ENCODE measurements at regions not wholly inside any gene's neighbourhood (a gene's known extent, or its start where the extent isn't known, plus 50 kb on each side); places are given as distances from the start of the nearest gene placed in this dataset.
A peak's percentile ranks its signal among the peaks of the same experiment; 100 is the strongest.

- no peak for DNase-seq
- no peaks in the 10 kb centered on the region for H3K9me3 ChIP-seq (ENCODE audit: control insufficient read depth, low read length)
- 82% methylated on average over 3 of the region's 3 CpGs for WGBS
- intact Hi-C loops (cut with DNase I): no loop called here
- H3K27ac ChIP-seq (ENCODE audit: low read length): no peak overlapping the region
- no peaks in the 10 kb centered on the region for H3K4me1 ChIP-seq (ENCODE audit: control insufficient read depth, insufficient read depth, low read length)
- no peak for ATAC-seq
- H3K27me3 ChIP-seq (ENCODE audit: control insufficient read depth, insufficient read depth): no peaks in the 10 kb centered on the region
- no peak overlapping the region for H3K4me3 ChIP-seq (ENCODE audit: low read length)
Measured at GRCh38 chr7:41463770-41464470, 239.0 kb downstream of the INHBA start.

DNA sequence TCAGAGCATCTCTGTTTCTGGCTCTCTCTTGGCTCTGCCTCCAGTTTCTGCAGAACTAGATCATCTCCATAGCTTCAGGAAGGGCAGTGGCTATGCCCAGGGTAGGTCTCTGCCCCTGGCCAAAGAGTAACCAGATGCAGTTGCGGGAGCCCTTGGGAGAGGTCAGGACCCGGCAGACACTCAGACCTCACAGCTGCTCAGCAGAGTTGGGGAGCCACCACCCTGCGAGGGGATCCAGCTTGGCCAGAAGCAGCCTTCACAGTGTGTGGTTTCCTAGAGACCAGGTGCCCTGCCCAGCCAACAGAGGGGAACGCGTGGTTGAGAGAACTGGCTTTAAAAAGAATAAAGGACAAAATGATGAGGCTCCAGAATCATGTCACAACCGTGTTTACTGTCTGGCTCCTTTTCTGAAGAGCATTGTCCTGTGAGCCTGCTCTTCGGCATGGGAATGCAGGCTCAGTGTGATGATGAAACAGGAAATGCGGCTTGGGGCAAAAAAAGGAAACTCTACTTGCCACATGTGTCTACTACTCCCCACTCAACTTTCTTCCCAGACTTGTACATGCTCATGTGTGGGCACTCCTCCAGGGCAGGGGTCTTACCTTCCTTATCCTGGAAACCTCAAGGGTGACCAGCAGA is 243.1 kb downstream of the INHBA start:
- Histone ChIP-seq H3K4me1 (ENCODE audit: control insufficient read depth, insufficient read depth, low read length) (no peaks in the 10 kb centered on the region), H3K9me3 (ENCODE audit: control insufficient read depth, low read length) (no peaks in the 10 kb centered on the region), H3K27me3 (ENCODE audit: control insufficient read depth, insufficient read depth) (no peaks in the 10 kb centered on the region), H3K27ac (ENCODE audit: low read length) (no peak overlapping the region), H3K4me3 (ENCODE audit: low read length) (no peak overlapping the region)
- ATAC-seq (no peak), DNase-seq (peak in 1 of 3 donors; percentile 30)
- intact Hi-C loops (cut with DNase I): no loop called here
- 74% methylated on average over 8 of the region's 8 CpGs for WGBS

GRCh38 chr7:41459183-41459582 is 243.7 kb downstream of the INHBA start:
- no peaks in the 10 kb centered on the region for H3K27me3 ChIP-seq (ENCODE audit: control insufficient read depth, insufficient read depth)
- no peak for DNase-seq
- intact Hi-C loops (cut with DNase I): no loop called here
- no peak overlapping the region for H3K27ac ChIP-seq (ENCODE audit: low read length)
- no peaks in the 10 kb centered on the region for H3K9me3 ChIP-seq (ENCODE audit: control insufficient read depth, low read length)
- 80% methylated on average over 5 of the region's 5 CpGs for WGBS
- no peaks in the 10 kb centered on the region for H3K4me1 ChIP-seq (ENCODE audit: control insufficient read depth, insufficient read depth, low read length)
- ATAC-seq: peak in 1 of 2 donors; percentile 41
- no peak overlapping the region for H3K4me3 ChIP-seq (ENCODE audit: low read length)

- intact Hi-C loops (cut with DNase I): no loop called here
- no peak for ATAC-seq
- H3K27ac ChIP-seq (ENCODE audit: low read length): no peak overlapping the region
- H3K4me3 ChIP-seq (ENCODE audit: low read length): no peak overlapping the region
- DNase-seq: no peak
- no peaks in the 10 kb centered on the region for H3K4me1 ChIP-seq (ENCODE audit: control insufficient read depth, insufficient read depth, low read length)
- no peaks in the 10 kb centered on the region for H3K9me3 ChIP-seq (ENCODE audit: control insufficient read depth, low read length)
- no peaks in the 10 kb centered on the region for H3K27me3 ChIP-seq (ENCODE audit: control insufficient read depth, insufficient read depth)
Measured at GRCh38 chr7:41457832-41458437, 245.0 kb downstream of the INHBA start.

GRCh38 chr7:41451826-41452225 is 251.1 kb downstream of the INHBA start:
- Histone ChIP-seq H3K4me3 (ENCODE audit: low read length) (no peak overlapping the region), H3K27me3 (ENCODE audit: control insufficient read depth, insufficient read depth) (no peaks in the 10 kb centered on the region), H3K9me3 (ENCODE audit: control insufficient read depth, low read length) (no peaks in the 10 kb centered on the region), H3K27ac (ENCODE audit: low read length) (no peak overlapping the region), H3K4me1 (ENCODE audit: control insufficient read depth, insufficient read depth, low read length) (peaks cover 3% of the 10 kb centered on the region)
- DNase-seq (no peak), ATAC-seq (no peak)
- 88% methylated on average over 1 of the region's 1 CpG for WGBS
- intact Hi-C loops (cut with DNase I): no loop called here

- Histone ChIP-seq H3K27ac (ENCODE audit: low read length) (no peak overlapping the region), H3K4me1 (ENCODE audit: control insufficient read depth, insufficient read depth, low read length) (peaks cover 3% of the 10 kb centered on the region), H3K27me3 (ENCODE audit: control insufficient read depth, insufficient read depth) (no peaks in the 10 kb centered on the region), H3K4me3 (ENCODE audit: low read length) (no peak overlapping the region), H3K9me3 (ENCODE audit: control insufficient read depth, low read length) (no peaks in the 10 kb centered on the region)
- 87% methylated on average over 5 of the region's 5 CpGs for WGBS
- intact Hi-C loops (cut with DNase I): no loop called here
- no peak for DNase-seq
- ATAC-seq: no peak
Measured at GRCh38 chr7:41449694-41450093, 253.2 kb downstream of the INHBA start.

GRCh38 chr7:41449286-41449685 is 253.6 kb downstream of the INHBA start:
- Histone ChIP-seq H3K27ac (ENCODE audit: low read length) (no peak overlapping the region), H3K4me3 (ENCODE audit: low read length) (no peak overlapping the region), H3K27me3 (ENCODE audit: control insufficient read depth, insufficient read depth) (no peaks in the 10 kb centered on the region), H3K9me3 (ENCODE audit: control insufficient read depth, low read length) (no peaks in the 10 kb centered on the region), H3K4me1 (ENCODE audit: control insufficient read depth, insufficient read depth, low read length) (peaks cover 3% of the 10 kb centered on the region)
- intact Hi-C loops (cut with DNase I): no loop called here
- DNase-seq: no peak
- WGBS: 33% methylated on average over 3 of the region's 3 CpGs
- no peak for ATAC-seq

GRCh38 chr7:41448104-41448503 is 254.8 kb downstream of the INHBA start:
- intact Hi-C loops (cut with DNase I): no loop called here
- peak; percentile 87 to 91 for ATAC-seq
- no peak overlapping the region for H3K27ac ChIP-seq (ENCODE audit: low read length)

DNA sequence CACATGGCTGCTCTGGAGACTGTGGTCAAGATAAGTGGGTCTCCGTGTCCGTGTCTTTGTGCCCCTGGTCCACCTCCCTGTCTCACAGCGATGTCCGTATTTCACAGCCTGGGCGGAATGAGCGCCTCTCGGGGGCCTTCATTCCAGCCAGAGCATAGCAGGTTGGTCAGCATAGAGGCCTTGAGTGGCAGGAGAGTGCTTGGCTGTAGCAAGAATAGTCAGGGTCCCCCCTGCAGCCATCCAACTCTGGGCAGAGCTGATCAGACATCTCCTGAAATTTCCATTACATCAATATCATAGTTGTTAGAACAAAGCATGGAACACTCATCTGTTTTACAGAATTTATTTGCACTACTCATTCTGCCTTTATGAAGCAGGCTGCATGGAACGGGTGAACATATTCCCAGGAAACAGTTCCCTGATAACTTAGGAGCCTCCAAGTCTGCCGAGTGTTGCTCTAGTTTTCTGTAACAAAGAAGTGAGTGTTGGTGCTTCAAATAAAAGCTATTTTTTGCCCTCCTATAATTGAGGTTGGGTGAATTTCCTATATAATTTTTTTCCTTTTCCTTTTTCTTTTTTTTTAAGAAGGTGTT is 255.3 kb downstream of the INHBA start:
- DNase-seq: peak in 1 of 3 donors; percentile 51
- intact Hi-C loops (cut with DNase I): no loop called here
- peaks cover 3% of the 10 kb centered on the region for H3K4me1 ChIP-seq (ENCODE audit: control insufficient read depth, insufficient read depth, low read length)
- peak; percentile 76 to 83 for ATAC-seq
- H3K27ac ChIP-seq (ENCODE audit: low read length): no peak overlapping the region
- no peaks in the 10 kb centered on the region for H3K9me3 ChIP-seq (ENCODE audit: control insufficient read depth, low read length)
- WGBS: 59% methylated on average over 9 of the region's 9 CpGs
- no peak overlapping the region for H3K4me3 ChIP-seq (ENCODE audit: low read length)
- H3K27me3 ChIP-seq (ENCODE audit: control insufficient read depth, insufficient read depth): no peaks in the 10 kb centered on the region

More at GRCh38 chr7:41448104-41448503, 254.8 kb downstream of the INHBA start:
- Histone ChIP-seq H3K4me1 (ENCODE audit: control insufficient read depth, insufficient read depth, low read length) (peaks cover 3% of the 10 kb centered on the region), H3K4me3 (ENCODE audit: low read length) (no peak overlapping the region), H3K27me3 (ENCODE audit: control insufficient read depth, insufficient read depth) (no peaks in the 10 kb centered on the region), H3K9me3 (ENCODE audit: control insufficient read depth, low read length) (no peaks in the 10 kb centered on the region)
- DNase-seq: no peak

GRCh38 chr7:41446606-41447449 is 256.1 kb downstream of the INHBA start:
- H3K27ac ChIP-seq (ENCODE audit: low read length): no peak overlapping the region
- ATAC-seq (no peak), DNase-seq (no peak)
- H3K9me3 ChIP-seq (ENCODE audit: control insufficient read depth, low read length): no peaks in the 10 kb centered on the region
- no peak overlapping the region for H3K4me3 ChIP-seq (ENCODE audit: low read length)
- peaks cover 3% of the 10 kb centered on the region for H3K4me1 ChIP-seq (ENCODE audit: control insufficient read depth, insufficient read depth, low read length)
- intact Hi-C loops (cut with DNase I): no loop called here
- H3K27me3 ChIP-seq (ENCODE audit: control insufficient read depth, insufficient read depth): no peaks in the 10 kb centered on the region
- 73% methylated on average over 7 of the region's 7 CpGs for WGBS

Data from right cardiac atrium (tissue), 5 donors.